Vagina (tissue), 2 donors: ENCODE measurements at regions not wholly inside any gene's neighbourhood (a gene's known extent, or its start where the extent isn't known, plus 50 kb on each side); places are given as distances from the start of the nearest gene placed in this dataset.

Experiments
- CTCF ChIP-seq, 3 experiments: fragments of 450-650 bp in 2 of 3; fragments of 200-600 bp in 1 of 3; sonication (generic) in 1 of 3; IDR thresholded peaks; one replicate each; pipeline ENCODE4 v1.5.1; 2017 to 2019; ENCODE audit warnings: antibody characterized with exemption in 3 of 3, mild to moderate bottlenecking in 2 of 3, moderate library complexity in 2 of 3
- POLR2A ChIP-seq, 2 donors: fragments of 450-650 bp; IDR thresholded peaks; one replicate each; pipeline ENCODE4 v1.6.1; 2017; ENCODE audit warnings: antibody characterized with exemption in 2 of 2, mild to moderate bottlenecking in 2 of 2, moderate library complexity in 2 of 2
- POLR2AphosphoS5 ChIP-seq, 2 donors: sonication (generic); formaldehyde crosslinking; IDR thresholded peaks; one replicate each; pipeline ENCODE4 v1.9.0; 2017; ENCODE audit warnings: antibody characterized with exemption in 2 of 2, mild to moderate bottlenecking in 2 of 2, low read depth in 1 of 2; ENCODE audit not compliant: insufficient read depth in 1 of 2

GRCh38 chr13:38429916-38430315, 80.3 kb downstream of the UFM1 start:
- no peak for TF ChIP-seq CTCF (IDR thresholded peaks at IDR 0.05)
- TF ChIP-seq POLR2A (IDR thresholded peaks at IDR 0.05): no peak
- TF ChIP-seq POLR2AphosphoS5 (IDR thresholded peaks at IDR 0.05; ENCODE audit: insufficient read depth in 1 of 2, low read depth in 1 of 2): no peak
